Endothelial cell of umbilical vein (primary cell): ENCODE measurements at regions not wholly inside any gene's neighbourhood (a gene's known extent, or its start where the extent isn't known, plus 50 kb on each side); places are given as distances from the start of the nearest gene placed in this dataset.

ENCODE experiments used
- BruUV-seq: library from RNA; stranded (reverse); fragments of 400-500 nt; replicated peaks from 2 replicates; lab custom pipeline; 2021; lab: Mats Ljungman, UMichigan
- CTCF ChIA-PET: fragments of 300-600, 350-600 bp; sonication (Branson Sonifier 250); formaldehyde crosslinking; loops from one replicate; lab custom pipeline; 2021; ENCODE audit warnings: antibody characterized with exemption, inconsistent platforms; lab: Charles Lee
- POLR2A ChIA-PET: fragments of 300-600, 350-600 bp; sonication (Branson Sonifier 250); formaldehyde crosslinking; loops from one replicate; lab custom pipeline; 2021; ENCODE audit warnings: antibody characterized with exemption, inconsistent platforms; lab: Charles Lee
- DNase-seq: peaks from one replicate; pipeline ENCODE4 v3.0.0-alpha.2; 2011; ENCODE audit warnings: low read depth, low spot score
- FAIRE-seq: peaks from 2 replicates; lab custom pipeline; 2011; peaks lifted over from hg19 to GRCh38; lab: Jason Lieb, UNC
- H2AFZ ChIP-seq: 2 replicates; pipeline ENCODE4 v1.6.0; 2012; ENCODE audit warnings: low read depth, low read length, control low read depth, inconsistent platforms
- H3K27ac ChIP-seq: 2 replicates; pipeline ENCODE4 v1.5.1; 2011; ENCODE audit warnings: low read depth, mild to moderate bottlenecking, control low read depth, low read length, moderate library complexity; ENCODE audit not compliant: insufficient read depth
- H3K27me3 ChIP-seq, 2 experiments: 2 replicates each; pipeline versions ENCODE4 v1.6.0 to v1.6.1; 2011; ENCODE audit warnings: low read length in 2 of 2, mixed read lengths in 1 of 2; ENCODE audit not compliant: control insufficient read depth in 2 of 2, insufficient read depth in 2 of 2
- H3K36me3 ChIP-seq, 2 experiments: 2 replicates in 1 of 2; 3 replicates in 1 of 2; pipeline ENCODE4 v1.5.1; 2011; ENCODE audit warnings: low read length in 2 of 2, mild to moderate bottlenecking in 1 of 2, moderate library complexity in 1 of 2; ENCODE audit not compliant: control insufficient read depth in 2 of 2, insufficient read depth in 2 of 2; ENCODE audit errors: extremely low read depth in 1 of 2
- H3K4me1 ChIP-seq: 3 replicates; pipeline ENCODE4 v1.5.1; 2011; ENCODE audit warnings: mild to moderate bottlenecking, low read length; ENCODE audit not compliant: control insufficient read depth, insufficient read depth; ENCODE audit errors: extremely low read depth
- H3K4me2 ChIP-seq: 2 replicates; pipeline ENCODE4 v1.6.1; 2011; ENCODE audit warnings: low read length, control low read depth, mixed read lengths; ENCODE audit not compliant: insufficient read depth
- H3K4me3 ChIP-seq, 3 experiments: fragments of 200-600 bp in 1 of 3; sonication (generic), shearing (Covaris generic) in 1 of 3; replicated peaks in 1 of 3; 2 replicates each; pipeline ENCODE4 v1.5.1; 2011 to 2016; ENCODE audit warnings: control low read depth in 3 of 3, low read length in 3 of 3, mild to moderate bottlenecking in 2 of 3, inconsistent platforms in 1 of 3, low read depth in 1 of 3, moderate library complexity in 1 of 3; ENCODE audit not compliant: insufficient read depth in 1 of 3
- H3K79me2 ChIP-seq: 2 replicates; pipeline ENCODE4 v1.6.0; 2012; ENCODE audit warnings: low read length, inconsistent platforms; ENCODE audit not compliant: control insufficient read depth, insufficient read depth
- H3K9ac ChIP-seq: replicated peaks from 2 replicates; pipeline ENCODE3; 2011; ENCODE audit warnings: low read length, control low read depth; ENCODE audit not compliant: insufficient read depth; ENCODE audit errors: extremely low read depth
- H3K9me1 ChIP-seq: replicated peaks from 3 replicates; pipeline ENCODE4 v1.6.0; 2011; ENCODE audit warnings: mild to moderate bottlenecking, low read length; ENCODE audit not compliant: control insufficient read depth, insufficient read depth; ENCODE audit errors: extremely low read depth
- H3K9me3 ChIP-seq: replicated peaks from 2 replicates; pipeline ENCODE4 v1.5.1; 2012; ENCODE audit warnings: low read length, inconsistent platforms; ENCODE audit not compliant: control insufficient read depth, insufficient read depth
- H4K20me1 ChIP-seq: replicated peaks from 2 replicates; pipeline ENCODE3; 2011; ENCODE audit warnings: mild to moderate bottlenecking, low read length; ENCODE audit not compliant: control insufficient read depth, insufficient read depth; ENCODE audit errors: extremely low read depth
- EZH2 ChIP-seq: IDR thresholded peaks from 2 replicates; pipeline ENCODE4 v1.6.1; 2012; ENCODE audit warnings: borderline replicate concordance, low read depth, mild to moderate bottlenecking, moderate library complexity, low read length, inconsistent platforms; ENCODE audit not compliant: severe bottlenecking
- FOS ChIP-seq: IDR thresholded peaks from 2 replicates; pipeline ENCODE4 v1.6.1; 2011; ENCODE audit warnings: mild to moderate bottlenecking, low read length, moderate library complexity, borderline replicate concordance; ENCODE audit not compliant: insufficient read depth
- GATA2 ChIP-seq: IDR thresholded peaks from 2 replicates; pipeline ENCODE4 v1.7.0; 2011; ENCODE audit warnings: low read depth, mild to moderate bottlenecking, moderate library complexity, mixed read lengths, low read length; ENCODE audit not compliant: insufficient read length, insufficient read depth
- JUN ChIP-seq: IDR thresholded peaks from 2 replicates; pipeline ENCODE4 v1.6.1; 2011; ENCODE audit warnings: borderline replicate concordance, low read depth; ENCODE audit not compliant: insufficient read length, insufficient read depth
- MYC ChIP-seq: IDR thresholded peaks from one replicate; pipeline ENCODE4 v1.6.1; 2011; ENCODE audit warnings: mild to moderate bottlenecking, low read depth, low read length
- POLR2A ChIP-seq: IDR thresholded peaks from 2 replicates; pipeline ENCODE4 v1.6.1; 2012; ENCODE audit warnings: low read depth, mild to moderate bottlenecking, control low read depth, low read length
- POLR2AphosphoS5 ChIP-seq: IDR thresholded peaks from 2 replicates; pipeline ENCODE4 v1.6.1; 2012; ENCODE audit warnings: low read depth, mild to moderate bottlenecking, control low read depth, low read length, moderate library complexity; ENCODE audit not compliant: insufficient read depth
- dilution Hi-C: fragments of 300-500 bp; cut with MboI; formaldehyde crosslinking; loops from one replicate; pipeline ENCODE4 v1.15.0; 2019; ENCODE audit warnings: low sequenced_read_pairs; ENCODE audit not compliant: extremely low pct_ligation_motif_present
- intact Hi-C: fragments of 100-400 bp; cut with micrococcal nuclease; formaldehyde crosslinking; loops from one replicate; pipeline ENCODE4 v1.10.0; 2022
- TF ChIP-seq, protein P1 (sequence below), 2 donors: IDR thresholded peaks; 1 replicate in 1 of 2; 2 replicates in 1 of 2; pipeline ENCODE4 v1.5.1; 2011; ENCODE audit warnings: low read length in 2 of 2, mild to moderate bottlenecking in 2 of 2, moderate library complexity in 2 of 2, control low read depth in 1 of 2, inconsistent platforms in 1 of 2, low read depth in 1 of 2; ENCODE audit not compliant: insufficient read depth in 1 of 2; ENCODE audit errors: extremely low read depth in 1 of 2
- TF ChIP-seq, protein P2 (sequence below): IDR thresholded peaks from 2 replicates; pipeline ENCODE4 v1.6.1; 2011; ENCODE audit not compliant: insufficient read depth, insufficient read length

DNA sequence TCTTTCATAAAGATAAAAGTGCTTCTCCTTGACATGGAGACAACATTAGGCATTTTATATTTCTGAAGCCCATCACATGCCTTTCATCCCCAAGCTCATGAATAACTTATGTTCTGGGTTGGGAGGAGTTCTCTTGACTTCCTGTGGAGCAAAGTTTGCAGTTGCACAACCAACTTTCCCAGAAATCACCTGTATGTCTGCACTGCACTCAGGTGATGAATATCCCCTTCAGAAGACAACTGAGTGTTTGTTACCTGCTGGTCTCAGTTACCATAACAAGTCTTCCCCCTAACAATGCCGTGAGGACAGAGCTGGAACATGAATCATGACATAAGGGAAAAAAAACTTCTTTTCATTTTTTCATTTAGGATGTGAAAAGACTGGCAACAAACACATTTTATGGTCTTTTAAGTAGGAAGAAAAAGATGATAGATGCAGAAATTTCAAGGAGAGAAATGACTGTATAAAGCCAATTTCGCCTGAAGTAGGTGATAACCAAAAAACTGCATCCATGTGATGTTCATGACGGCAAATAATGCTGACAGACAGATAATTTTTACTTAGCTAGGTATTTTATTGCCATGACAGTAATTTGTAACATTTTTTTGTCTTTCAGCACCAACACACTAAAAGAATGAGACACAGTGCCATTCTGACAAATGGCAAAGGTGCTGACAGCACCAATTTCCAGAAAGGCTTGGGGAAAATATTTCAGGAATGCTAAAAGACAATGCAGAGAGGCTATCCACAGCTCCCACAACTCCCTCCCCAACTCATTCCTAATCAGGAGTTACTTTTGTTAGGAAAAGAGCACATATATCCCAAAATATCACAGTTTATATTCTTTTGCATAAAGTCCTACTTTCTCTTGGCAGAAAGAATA is 656.3 kb downstream of the PRELID2 start:
- FAIRE-seq (no peak), DNase-seq (no peak)
- H3K4me3 ChIP-seq = no peak overlapping the region
- no peaks in the 10 kb centered on the region for H3K9me3 ChIP-seq
- H3K27ac ChIP-seq = no peak overlapping the region
- no peak overlapping the region for H2AFZ ChIP-seq
- dilution Hi-C loops (no loop called here), intact Hi-C loops (no loop called here)
- BruUV-seq = no TSS peak
- POLR2A ChIA-PET = interaction anchor here (0.6 kb wide), 1 partner anchor 9 kb away, joined by 3 read pairs; no protein-coding TSS in a partner anchor
- H3K9me1 ChIP-seq = no peaks in the 10 kb centered on the region
- no peaks in the 10 kb centered on the region for H4K20me1 ChIP-seq
- no peak overlapping the region for H3K4me2 ChIP-seq
- H3K79me2 ChIP-seq = no peaks in the 10 kb centered on the region
- TF ChIP-seq MYC (no peak), POLR2A (no peak), EZH2 (no peak), GATA2 (no peak), FOS (no peak), JUN (no peak), POLR2AphosphoS5 (no peak)
- TF ChIP-seq, protein P1, sequence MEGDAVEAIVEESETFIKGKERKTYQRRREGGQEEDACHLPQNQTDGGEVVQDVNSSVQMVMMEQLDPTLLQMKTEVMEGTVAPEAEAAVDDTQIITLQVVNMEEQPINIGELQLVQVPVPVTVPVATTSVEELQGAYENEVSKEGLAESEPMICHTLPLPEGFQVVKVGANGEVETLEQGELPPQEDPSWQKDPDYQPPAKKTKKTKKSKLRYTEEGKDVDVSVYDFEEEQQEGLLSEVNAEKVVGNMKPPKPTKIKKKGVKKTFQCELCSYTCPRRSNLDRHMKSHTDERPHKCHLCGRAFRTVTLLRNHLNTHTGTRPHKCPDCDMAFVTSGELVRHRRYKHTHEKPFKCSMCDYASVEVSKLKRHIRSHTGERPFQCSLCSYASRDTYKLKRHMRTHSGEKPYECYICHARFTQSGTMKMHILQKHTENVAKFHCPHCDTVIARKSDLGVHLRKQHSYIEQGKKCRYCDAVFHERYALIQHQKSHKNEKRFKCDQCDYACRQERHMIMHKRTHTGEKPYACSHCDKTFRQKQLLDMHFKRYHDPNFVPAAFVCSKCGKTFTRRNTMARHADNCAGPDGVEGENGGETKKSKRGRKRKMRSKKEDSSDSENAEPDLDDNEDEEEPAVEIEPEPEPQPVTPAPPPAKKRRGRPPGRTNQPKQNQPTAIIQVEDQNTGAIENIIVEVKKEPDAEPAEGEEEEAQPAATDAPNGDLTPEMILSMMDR (IDR thresholded peaks at IDR 0.05; ENCODE audit: extremely low read depth in 1 of 2, insufficient read depth in 1 of 2, low read depth in 1 of 2, low read length in 2 of 2) = no peak
- TF ChIP-seq, protein P2, sequence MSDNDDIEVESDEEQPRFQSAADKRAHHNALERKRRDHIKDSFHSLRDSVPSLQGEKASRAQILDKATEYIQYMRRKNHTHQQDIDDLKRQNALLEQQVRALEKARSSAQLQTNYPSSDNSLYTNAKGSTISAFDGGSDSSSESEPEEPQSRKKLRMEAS = no peak
- H3K9ac ChIP-seq = no peak overlapping the region
- CTCF ChIA-PET = no interaction called here
- no peaks in the 10 kb centered on the region for H3K27me3 ChIP-seq
- no peaks in the 10 kb centered on the region for H3K4me1 ChIP-seq
- no peaks in the 10 kb centered on the region for H3K36me3 ChIP-seq
